ENCODE measurements at regions not wholly inside any gene's neighbourhood (a gene's known extent, or its start where the extent isn't known, plus 50 kb on each side); places are given as distances from the start of the nearest gene placed in this dataset.

- FAIRE-seq (no peak), DNase-seq (ENCODE audit: insufficient read length, low spot score) (no peak)
- TF ChIP-seq, protein P1, sequence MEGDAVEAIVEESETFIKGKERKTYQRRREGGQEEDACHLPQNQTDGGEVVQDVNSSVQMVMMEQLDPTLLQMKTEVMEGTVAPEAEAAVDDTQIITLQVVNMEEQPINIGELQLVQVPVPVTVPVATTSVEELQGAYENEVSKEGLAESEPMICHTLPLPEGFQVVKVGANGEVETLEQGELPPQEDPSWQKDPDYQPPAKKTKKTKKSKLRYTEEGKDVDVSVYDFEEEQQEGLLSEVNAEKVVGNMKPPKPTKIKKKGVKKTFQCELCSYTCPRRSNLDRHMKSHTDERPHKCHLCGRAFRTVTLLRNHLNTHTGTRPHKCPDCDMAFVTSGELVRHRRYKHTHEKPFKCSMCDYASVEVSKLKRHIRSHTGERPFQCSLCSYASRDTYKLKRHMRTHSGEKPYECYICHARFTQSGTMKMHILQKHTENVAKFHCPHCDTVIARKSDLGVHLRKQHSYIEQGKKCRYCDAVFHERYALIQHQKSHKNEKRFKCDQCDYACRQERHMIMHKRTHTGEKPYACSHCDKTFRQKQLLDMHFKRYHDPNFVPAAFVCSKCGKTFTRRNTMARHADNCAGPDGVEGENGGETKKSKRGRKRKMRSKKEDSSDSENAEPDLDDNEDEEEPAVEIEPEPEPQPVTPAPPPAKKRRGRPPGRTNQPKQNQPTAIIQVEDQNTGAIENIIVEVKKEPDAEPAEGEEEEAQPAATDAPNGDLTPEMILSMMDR (IDR thresholded peaks at IDR 0.05; ENCODE audit: insufficient read depth, missing control alignments) = no peak
These were observed 150.6 kb upstream of the FRMD4B start for GRCh38 chr3:69536306-69537020.

DNA sequence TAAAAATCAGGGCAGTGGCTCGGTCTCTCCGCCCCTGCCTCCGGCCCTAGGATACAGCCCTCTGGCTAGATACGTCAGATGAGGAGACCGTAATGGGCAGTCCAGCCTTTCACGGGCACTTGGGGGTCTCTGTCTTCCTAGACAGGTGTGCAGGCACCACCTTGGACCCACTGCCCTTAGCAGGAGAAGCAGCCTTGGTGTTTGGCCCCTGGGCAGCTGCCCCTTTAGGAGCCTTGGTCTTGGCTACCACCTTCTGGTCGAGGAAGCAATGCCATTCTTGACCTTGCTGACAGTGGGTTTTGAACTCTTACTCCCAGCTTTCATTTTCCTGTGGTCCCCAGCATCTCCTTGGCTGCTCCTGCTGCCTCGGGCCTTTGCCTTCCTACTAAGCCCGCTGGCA is 149.7 kb upstream of the FRMD4B start:
- no peak for DNase-seq (ENCODE audit: insufficient read length, low spot score)
- no peak for FAIRE-seq

GRCh38 chr3:69532547-69533224 is 146.8 kb upstream of the FRMD4B start:
- DNase-seq (ENCODE audit: insufficient read length, low spot score) (no peak), FAIRE-seq (no peak)
- TF ChIP-seq, protein P1 (IDR thresholded peaks at IDR 0.05; ENCODE audit: insufficient read depth, missing control alignments) = no peak

More for the DNA sequence above, 149.7 kb upstream of the FRMD4B start:
- TF ChIP-seq, protein P1 (IDR thresholded peaks at IDR 0.05; ENCODE audit: insufficient read depth, missing control alignments) = no peak

DNA sequence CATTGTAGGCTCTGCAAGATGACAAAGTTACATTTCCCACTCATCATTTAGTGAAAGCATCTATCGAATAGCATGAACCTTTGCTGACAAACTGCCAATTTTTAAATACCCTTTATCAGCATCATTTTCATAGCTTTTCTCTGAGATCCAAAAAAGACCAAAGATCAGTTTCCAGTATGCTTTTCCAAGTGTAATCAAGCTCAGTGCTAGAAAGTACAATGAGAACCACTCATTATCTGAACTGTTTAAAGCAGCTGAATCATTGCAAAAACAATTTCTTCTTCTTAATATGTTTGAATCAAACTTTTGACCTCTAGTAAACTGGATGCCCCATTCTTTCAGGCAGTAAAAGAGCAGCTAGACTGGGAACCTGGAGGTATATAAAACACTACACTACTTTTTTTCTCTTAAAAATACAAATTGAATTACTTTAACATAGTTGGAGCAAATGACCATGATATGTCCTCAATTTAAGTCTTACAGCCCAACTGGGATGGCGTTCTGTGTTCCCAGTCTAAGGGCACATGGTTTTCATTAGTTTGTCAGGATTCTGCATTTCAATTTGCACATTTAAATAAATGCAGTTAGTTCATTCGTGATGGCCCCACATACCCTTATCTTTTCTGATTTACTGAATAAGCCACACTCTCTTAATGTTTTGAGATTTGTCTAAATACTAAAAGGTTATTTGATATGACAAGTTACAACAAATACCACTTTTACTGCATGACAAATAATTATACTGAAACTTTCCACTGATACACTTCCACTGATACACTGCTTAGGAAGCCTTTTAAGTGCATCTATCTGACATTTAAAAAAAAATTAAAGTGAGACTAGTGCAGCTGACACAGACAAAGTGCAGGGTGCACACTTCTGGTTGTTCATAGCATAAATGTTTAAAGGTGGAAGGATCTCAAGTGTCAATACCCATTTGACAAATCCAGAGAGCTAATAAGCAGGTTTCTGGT is 146.0 kb upstream of the FRMD4B start:
- no peak for DNase-seq (ENCODE audit: insufficient read length, low spot score)
- no peak for FAIRE-seq
- TF ChIP-seq, protein P1 (IDR thresholded peaks at IDR 0.05; ENCODE audit: insufficient read depth, missing control alignments) = no peak

DNA sequence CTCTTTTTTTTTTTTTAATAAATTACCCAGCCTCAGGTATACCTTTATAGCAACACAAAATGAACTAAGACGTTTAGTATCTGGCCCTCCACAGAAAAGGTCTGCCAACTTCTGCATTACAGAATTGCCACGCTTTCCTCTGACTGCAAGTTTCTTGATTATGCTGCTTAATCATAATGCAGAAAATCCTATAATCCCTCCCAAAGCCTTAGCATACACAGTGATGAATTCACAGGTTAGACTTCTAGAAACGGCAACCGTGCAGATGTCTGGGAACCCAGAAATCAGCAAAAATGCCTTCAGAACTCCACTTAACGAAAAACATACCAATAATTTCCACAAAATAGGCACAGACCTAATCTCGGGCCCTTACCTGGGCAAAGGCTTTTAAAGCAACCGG is 144.7 kb upstream of the FRMD4B start:
- TF ChIP-seq, protein P1 (IDR thresholded peaks at IDR 0.05; ENCODE audit: insufficient read depth, missing control alignments) = no peak
- peak; percentile 51 for FAIRE-seq
- DNase-seq (ENCODE audit: insufficient read length, low spot score) = no peak

DNA sequence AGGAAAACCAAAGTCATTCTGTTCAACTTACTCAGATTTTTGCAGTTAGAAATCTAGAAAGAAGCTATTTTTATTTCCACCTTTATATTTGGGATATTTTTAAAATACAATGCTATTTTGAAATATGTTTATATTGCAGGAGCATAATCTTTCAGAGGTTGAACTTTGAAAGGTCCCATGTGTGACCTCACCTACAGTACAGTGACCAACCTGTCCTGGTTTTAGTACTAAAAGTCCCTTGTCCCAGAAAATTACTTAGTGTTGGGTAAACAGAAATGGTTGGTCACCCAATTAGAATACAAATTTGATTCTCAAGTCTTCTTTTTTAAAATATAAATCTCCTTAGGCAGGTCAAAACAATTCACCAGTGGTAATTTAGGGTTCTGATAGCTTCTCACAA is 141.6 kb upstream of the FRMD4B start:
- FAIRE-seq = no peak
- TF ChIP-seq, protein P1 (IDR thresholded peaks at IDR 0.05; ENCODE audit: insufficient read depth, missing control alignments) = no peak
- DNase-seq (ENCODE audit: insufficient read length, low spot score) = no peak

All from D721Med (cell line).